GM23338 (cell line): ENCODE measurements at regions not wholly inside any gene's neighbourhood (a gene's known extent, or its start where the extent isn't known, plus 50 kb on each side); places are given as distances from the start of the nearest gene placed in this dataset.
A peak's percentile ranks its signal among the peaks of the same experiment; 100 is the strongest.

Experiments used
- ATAC-seq: fragments of 200-7000 bp; cut with Tn5 transposase; 3 replicates; pipeline ENCODE4 v1.9.1; 2020
- DNase-seq: peaks from one replicate; pipeline ENCODE4 v3.0.0-alpha.2; 2015; ENCODE audit warnings: low spot score
- H2AFZ ChIP-seq: fragments of 200-600 bp; sonication (generic); 2 replicates; pipeline ENCODE4 v1.8.0; 2016; ENCODE audit warnings: antibody characterized with exemption, mild to moderate bottlenecking, moderate library complexity
- H3F3A ChIP-seq: fragments of 200-600 bp; sonication (generic); replicated peaks from 2 replicates; pipeline ENCODE4 v1.8.0; 2017; ENCODE audit warnings: antibody characterized with exemption, mixed run types, low read depth
- H3K27ac ChIP-seq: fragments of 200-600 bp; sonication (generic); 2 replicates; pipeline ENCODE4 v1.6.1; 2016; ENCODE audit warnings: low read depth
- H3K27me3 ChIP-seq: fragments of 200-600 bp; sonication (generic); 2 replicates; pipeline ENCODE4 v1.8.0; 2016; ENCODE audit warnings: mild to moderate bottlenecking, mixed run types, moderate library complexity; ENCODE audit not compliant: insufficient read depth
- H3K36me3 ChIP-seq: fragments of 200-600 bp; sonication (generic); 2 replicates; pipeline ENCODE4 v1.8.0; 2016; ENCODE audit warnings: mild to moderate bottlenecking; ENCODE audit not compliant: insufficient read depth
- H3K4me1 ChIP-seq: fragments of 200-600 bp; sonication (generic); 2 replicates; pipeline ENCODE4 v1.8.0; 2016; ENCODE audit warnings: mild to moderate bottlenecking, moderate library complexity; ENCODE audit not compliant: insufficient read depth
- H3K4me2 ChIP-seq: fragments of 200-600 bp; sonication (generic); 2 replicates; pipeline ENCODE4 v1.7.1; 2017; ENCODE audit warnings: mixed run types
- H3K4me3 ChIP-seq: fragments of 200-600 bp; sonication (generic); 2 replicates; pipeline ENCODE4 v1.6.1; 2016; ENCODE audit warnings: mixed run types
- H3K79me2 ChIP-seq: fragments of 200-600 bp; sonication (generic); replicated peaks from 2 replicates; pipeline ENCODE4 v1.8.0; 2017; ENCODE audit warnings: mild to moderate bottlenecking; ENCODE audit not compliant: insufficient read depth
- H3K9me2 ChIP-seq: fragments of 200-600 bp; sonication (generic); 2 replicates; pipeline ENCODE4 v1.8.0; 2017; ENCODE audit not compliant: insufficient read depth
- H4K20me1 ChIP-seq: fragments of 200-600 bp; sonication (generic); replicated peaks from 2 replicates; pipeline ENCODE4 v1.8.0; 2017; ENCODE audit warnings: mild to moderate bottlenecking; ENCODE audit not compliant: insufficient read depth
- H3K27ac Mint-ChIP-seq: 2 replicates; pipeline ENCODE4 v1.8.0; 2020; ENCODE audit warnings: inconsistent platforms, mild to moderate bottlenecking, moderate library complexity, mixed read lengths
- H3K27me3 Mint-ChIP-seq: 3 replicates; pipeline ENCODE4 v1.8.0; 2022; ENCODE audit warnings: low read depth, mild to moderate bottlenecking, moderate library complexity, mixed read lengths, inconsistent platforms; ENCODE audit not compliant: insufficient read depth, poor library complexity
- H3K36me3 Mint-ChIP-seq: 3 replicates; pipeline ENCODE4 v1.8.0; 2021; ENCODE audit warnings: low read depth, mild to moderate bottlenecking, inconsistent platforms, moderate library complexity, mixed read lengths
- H3K4me1 Mint-ChIP-seq: 3 replicates; pipeline ENCODE4 v1.8.0; 2020; ENCODE audit warnings: mild to moderate bottlenecking, inconsistent platforms, mixed read lengths
- H3K4me3 Mint-ChIP-seq: 3 replicates; pipeline ENCODE4 v1.8.0; 2021; ENCODE audit warnings: moderate library complexity, mild to moderate bottlenecking, inconsistent platforms, mixed read lengths
- H3K9me3 Mint-ChIP-seq: 3 replicates; pipeline ENCODE4 v1.8.0; 2020; ENCODE audit warnings: moderate library complexity, mild to moderate bottlenecking, inconsistent platforms, mixed read lengths
- CREB1 ChIP-seq: fragments of 250-450 bp; sonication (Bioruptor Pico); IDR thresholded peaks from 2 replicates; pipeline ENCODE4 v1.5.0; 2020; ENCODE audit warnings: low read depth, mild to moderate bottlenecking, moderate library complexity
- CTCF ChIP-seq, 2 experiments: fragments of 200-600 bp in 1 of 2; sonication (generic) in 1 of 2; conservative IDR thresholded peaks; 2 replicates each; pipeline versions ENCODE4 v1.5.1 to v1.6.1; 2016 to 2017; ENCODE audit warnings: antibody characterized with exemption in 2 of 2, low read depth in 2 of 2, mild to moderate bottlenecking in 2 of 2, moderate library complexity in 1 of 2
- EZH2 ChIP-seq: fragments of 200-600 bp; sonication (generic); IDR thresholded peaks from one replicate; pipeline ENCODE4 v1.8.0; 2017; ENCODE audit warnings: antibody characterized with exemption, mild to moderate bottlenecking, low read depth; ENCODE audit not compliant: unreplicated experiment
- EZH2phosphoT487 ChIP-seq: fragments of 200-600 bp; sonication (generic); IDR thresholded peaks from one replicate; pipeline ENCODE4 v1.8.1; 2018; ENCODE audit warnings: antibody characterized with exemption; ENCODE audit not compliant: unreplicated experiment
- JUNB ChIP-seq: IDR thresholded peaks from one replicate; pipeline ENCODE4 v1.6.1; 2016; ENCODE audit warnings: antibody characterized with exemption; ENCODE audit not compliant: unreplicated experiment
- NANOG ChIP-seq: IDR thresholded peaks from 2 replicates; pipeline ENCODE4 v1.6.1; 2016; ENCODE audit warnings: antibody characterized with exemption, borderline replicate concordance
- ZNF114 ChIP-seq: fragments of 250-450 bp; sonication (Bioruptor Pico); IDR thresholded peaks from 2 replicates; pipeline ENCODE4 v1.5.0; 2020; ENCODE audit warnings: mild to moderate bottlenecking, moderate library complexity
- TF ChIP-seq, protein P1 (sequence below): fragments of 250-450 bp; sonication (Bioruptor Pico); IDR thresholded peaks from 2 replicates; pipeline ENCODE4 v1.5.0; 2020; ENCODE audit warnings: mild to moderate bottlenecking, moderate library complexity
- TF ChIP-seq, protein P2 (sequence below): IDR thresholded peaks from 2 replicates; pipeline ENCODE4 v1.6.1; 2016; ENCODE audit warnings: antibody characterized with exemption

- Mint-ChIP-seq H3K36me3 (no peaks in the 10 kb centered on the region), H3K4me3 (no peak overlapping the region), H3K4me1 (peaks cover 13% of the 10 kb centered on the region), H3K27ac (no peak overlapping the region), H3K27me3 (no peaks in the 10 kb centered on the region), H3K9me3 (no peaks in the 10 kb centered on the region)
- H3F3A ChIP-seq: no peaks in the 10 kb centered on the region
- H2AFZ ChIP-seq: no peak overlapping the region
- no peaks in the 10 kb centered on the region for H3K36me3 ChIP-seq
- no peak for DNase-seq
- TF ChIP-seq, protein P1, sequence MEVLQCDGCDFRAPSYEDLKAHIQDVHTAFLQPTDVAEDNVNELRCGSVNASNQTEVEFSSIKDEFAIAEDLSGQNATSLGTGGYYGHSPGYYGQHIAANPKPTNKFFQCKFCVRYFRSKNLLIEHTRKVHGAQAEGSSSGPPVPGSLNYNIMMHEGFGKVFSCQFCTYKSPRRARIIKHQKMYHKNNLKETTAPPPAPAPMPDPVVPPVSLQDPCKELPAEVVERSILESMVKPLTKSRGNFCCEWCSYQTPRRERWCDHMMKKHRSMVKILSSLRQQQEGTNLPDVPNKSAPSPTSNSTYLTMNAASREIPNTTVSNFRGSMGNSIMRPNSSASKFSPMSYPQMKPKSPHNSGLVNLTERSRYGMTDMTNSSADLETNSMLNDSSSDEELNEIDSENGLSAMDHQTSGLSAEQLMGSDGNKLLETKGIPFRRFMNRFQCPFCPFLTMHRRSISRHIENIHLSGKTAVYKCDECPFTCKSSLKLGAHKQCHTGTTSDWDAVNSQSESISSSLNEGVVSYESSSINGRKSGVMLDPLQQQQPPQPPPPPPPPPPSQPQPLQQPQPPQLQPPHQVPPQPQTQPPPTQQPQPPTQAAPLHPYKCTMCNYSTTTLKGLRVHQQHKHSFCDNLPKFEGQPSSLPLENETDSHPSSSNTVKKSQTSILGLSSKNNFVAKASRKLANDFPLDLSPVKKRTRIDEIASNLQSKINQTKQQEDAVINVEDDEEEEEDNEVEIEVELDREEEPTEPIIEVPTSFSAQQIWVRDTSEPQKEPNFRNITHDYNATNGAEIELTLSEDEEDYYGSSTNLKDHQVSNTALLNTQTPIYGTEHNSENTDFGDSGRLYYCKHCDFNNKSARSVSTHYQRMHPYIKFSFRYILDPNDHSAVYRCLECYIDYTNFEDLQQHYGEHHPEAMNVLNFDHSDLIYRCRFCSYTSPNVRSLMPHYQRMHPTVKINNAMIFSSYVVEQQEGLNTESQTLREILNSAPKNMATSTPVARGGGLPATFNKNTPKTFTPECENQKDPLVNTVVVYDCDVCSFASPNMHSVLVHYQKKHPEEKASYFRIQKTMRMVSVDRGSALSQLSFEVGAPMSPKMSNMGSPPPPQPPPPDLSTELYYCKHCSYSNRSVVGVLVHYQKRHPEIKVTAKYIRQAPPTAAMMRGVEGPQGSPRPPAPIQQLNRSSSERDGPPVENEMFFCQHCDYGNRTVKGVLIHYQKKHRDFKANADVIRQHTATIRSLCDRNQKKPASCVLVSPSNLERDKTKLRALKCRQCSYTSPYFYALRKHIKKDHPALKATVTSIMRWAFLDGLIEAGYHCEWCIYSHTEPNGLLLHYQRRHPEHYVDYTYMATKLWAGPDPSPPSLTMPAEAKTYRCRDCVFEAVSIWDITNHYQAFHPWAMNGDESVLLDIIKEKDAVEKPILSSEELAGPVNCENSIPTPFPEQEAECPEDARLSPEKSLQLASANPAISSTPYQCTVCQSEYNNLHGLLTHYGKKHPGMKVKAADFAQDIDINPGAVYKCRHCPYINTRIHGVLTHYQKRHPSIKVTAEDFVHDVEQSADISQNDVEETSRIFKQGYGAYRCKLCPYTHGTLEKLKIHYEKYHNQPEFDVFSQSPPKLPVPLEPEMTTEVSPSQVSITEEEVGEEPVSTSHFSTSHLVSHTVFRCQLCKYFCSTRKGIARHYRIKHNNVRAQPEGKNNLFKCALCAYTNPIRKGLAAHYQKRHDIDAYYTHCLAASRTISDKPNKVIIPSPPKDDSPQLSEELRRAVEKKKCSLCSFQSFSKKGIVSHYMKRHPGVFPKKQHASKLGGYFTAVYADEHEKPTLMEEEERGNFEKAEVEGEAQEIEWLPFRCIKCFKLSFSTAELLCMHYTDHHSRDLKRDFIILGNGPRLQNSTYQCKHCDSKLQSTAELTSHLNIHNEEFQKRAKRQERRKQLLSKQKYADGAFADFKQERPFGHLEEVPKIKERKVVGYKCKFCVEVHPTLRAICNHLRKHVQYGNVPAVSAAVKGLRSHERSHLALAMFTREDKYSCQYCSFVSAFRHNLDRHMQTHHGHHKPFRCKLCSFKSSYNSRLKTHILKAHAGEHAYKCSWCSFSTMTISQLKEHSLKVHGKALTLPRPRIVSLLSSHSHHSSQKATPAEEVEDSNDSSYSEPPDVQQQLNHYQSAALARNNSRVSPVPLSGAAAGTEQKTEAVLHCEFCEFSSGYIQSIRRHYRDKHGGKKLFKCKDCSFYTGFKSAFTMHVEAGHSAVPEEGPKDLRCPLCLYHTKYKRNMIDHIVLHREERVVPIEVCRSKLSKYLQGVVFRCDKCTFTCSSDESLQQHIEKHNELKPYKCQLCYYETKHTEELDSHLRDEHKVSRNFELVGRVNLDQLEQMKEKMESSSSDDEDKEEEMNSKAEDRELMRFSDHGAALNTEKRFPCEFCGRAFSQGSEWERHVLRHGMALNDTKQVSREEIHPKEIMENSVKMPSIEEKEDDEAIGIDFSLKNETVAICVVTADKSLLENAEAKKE (CRISPR knock-in tag): no peak
- TF ChIP-seq EZH2: no peak
- TF ChIP-seq JUNB: no peak
- no peak for TF ChIP-seq ZNF114 (CRISPR knock-in tag)
- no peak for TF ChIP-seq NANOG
- no peak overlapping the region for H3K4me2 ChIP-seq
- H3K27ac ChIP-seq: no peak overlapping the region
- no peaks in the 10 kb centered on the region for H3K79me2 ChIP-seq
- peaks cover 8% of the 10 kb centered on the region; the same call in 1 of the 2 replicates for H3K4me1 ChIP-seq
- no peaks in the 10 kb centered on the region for H4K20me1 ChIP-seq
- H3K9me2 ChIP-seq: no peaks in the 10 kb centered on the region
- no peak overlapping the region for H3K4me3 ChIP-seq
- H3K27me3 ChIP-seq: no peaks in the 10 kb centered on the region
- ATAC-seq: no peak
Measured at GRCh38 chr5:99721506-99721905, 792.7 kb upstream of the CHD1 start.

DNA sequence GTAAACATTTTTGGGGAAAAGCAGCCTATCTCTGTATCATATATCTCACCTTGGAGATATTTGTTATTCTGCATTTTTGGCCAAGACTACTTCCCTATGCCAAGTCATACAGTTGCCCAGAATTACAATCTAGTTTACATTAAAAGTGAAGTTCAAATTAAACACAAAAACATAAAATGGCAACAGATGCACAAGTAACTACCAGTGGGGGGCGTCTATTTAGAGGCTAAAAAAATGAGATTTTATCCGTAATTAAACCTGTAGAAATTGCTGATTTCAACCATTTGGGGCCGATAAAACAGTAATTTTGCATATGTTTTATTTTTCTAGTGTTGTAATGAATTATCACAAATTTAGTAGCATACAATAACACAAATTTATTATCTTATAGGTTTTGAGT, 787.1 kb upstream of the CHD1 start:
- Mint-ChIP-seq H3K4me3 (no peak overlapping the region), H3K9me3 (peaks cover 12% of the 10 kb centered on the region)
- H3K4me3 ChIP-seq: no peak overlapping the region
- TF ChIP-seq NANOG (no peak), CREB1 (no peak), EZH2phosphoT487 (no peak), CTCF (conservative IDR thresholded peaks at IDR 0.05; ENCODE audit: low read depth in 2 of 2) (peak in 1 of 2 experiments; percentile 68; a peak in 3 of 4 replicates)
- TF ChIP-seq, protein P2, sequence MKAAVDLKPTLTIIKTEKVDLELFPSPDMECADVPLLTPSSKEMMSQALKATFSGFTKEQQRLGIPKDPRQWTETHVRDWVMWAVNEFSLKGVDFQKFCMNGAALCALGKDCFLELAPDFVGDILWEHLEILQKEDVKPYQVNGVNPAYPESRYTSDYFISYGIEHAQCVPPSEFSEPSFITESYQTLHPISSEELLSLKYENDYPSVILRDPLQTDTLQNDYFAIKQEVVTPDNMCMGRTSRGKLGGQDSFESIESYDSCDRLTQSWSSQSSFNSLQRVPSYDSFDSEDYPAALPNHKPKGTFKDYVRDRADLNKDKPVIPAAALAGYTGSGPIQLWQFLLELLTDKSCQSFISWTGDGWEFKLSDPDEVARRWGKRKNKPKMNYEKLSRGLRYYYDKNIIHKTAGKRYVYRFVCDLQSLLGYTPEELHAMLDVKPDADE: no peak

More for the DNA sequence above, 787.1 kb upstream of the CHD1 start:
- Histone ChIP-seq H3F3A (no peaks in the 10 kb centered on the region), H4K20me1 (no peaks in the 10 kb centered on the region), H3K27ac (no peak overlapping the region), H3K9me2 (no peaks in the 10 kb centered on the region), H3K27me3 (no peaks in the 10 kb centered on the region), H3K4me2 (no peak overlapping the region), H3K36me3 (no peaks in the 10 kb centered on the region), H3K79me2 (no peaks in the 10 kb centered on the region), H3K4me1 (peaks cover 8% of the 10 kb centered on the region; the same call in 1 of the 2 replicates), H2AFZ (no peak overlapping the region)
- no peak overlapping the region for H3K27ac Mint-ChIP-seq
- DNase-seq: peak; percentile 53
- H3K27me3 Mint-ChIP-seq: no peaks in the 10 kb centered on the region
- peaks cover 15% of the 10 kb centered on the region for H3K4me1 Mint-ChIP-seq
- H3K36me3 Mint-ChIP-seq: peaks cover 6% of the 10 kb centered on the region; the same call in 2 of the 3 replicates
- ATAC-seq: no peak
